ENCODE measurements at regions not wholly inside any gene's neighbourhood (a gene's known extent, or its start where the extent isn't known, plus 50 kb on each side); places are given as distances from the start of the nearest gene placed in this dataset.

GRCh38 chr6:170022827-170023619 lies 267.9 kb downstream of the DLL1 start:
- H3K4me3 ChIP-seq: no peak overlapping the region
- peaks cover 23% of the 10 kb centered on the region for H3K9me3 ChIP-seq (replicated peaks)
- DNase-seq (ENCODE audit: low read depth in 1 of 2, low spot score in 2 of 2): no peak
- H3K36me3 ChIP-seq: no peaks in the 10 kb centered on the region
- H3K27ac ChIP-seq: no peak overlapping the region
- H3K27me3 ChIP-seq (replicated peaks): no peaks in the 10 kb centered on the region
- H3K4me1 ChIP-seq (replicated peaks): no peaks in the 10 kb centered on the region

GRCh38 chr6:170022291-170022722 lies 268.6 kb downstream of the DLL1 start:
- no peaks in the 10 kb centered on the region for H3K4me1 ChIP-seq (replicated peaks)
- H3K27ac ChIP-seq: no peak overlapping the region
- H3K36me3 ChIP-seq: no peaks in the 10 kb centered on the region
- DNase-seq (ENCODE audit: low read depth in 1 of 2, low spot score in 2 of 2): no peak
- no peaks in the 10 kb centered on the region for H3K27me3 ChIP-seq (replicated peaks)
- H3K4me3 ChIP-seq: no peak overlapping the region
- peaks cover 20% of the 10 kb centered on the region for H3K9me3 ChIP-seq (replicated peaks)

- no peak overlapping the region for H3K27ac ChIP-seq
- H3K9me3 ChIP-seq (replicated peaks): peaks cover 17% of the 10 kb centered on the region
- H3K27me3 ChIP-seq (replicated peaks): no peaks in the 10 kb centered on the region
- no peak overlapping the region for H3K4me3 ChIP-seq
- H3K4me1 ChIP-seq (replicated peaks): no peaks in the 10 kb centered on the region
- DNase-seq (ENCODE audit: low read depth in 1 of 2, low spot score in 2 of 2): no peak
- no peaks in the 10 kb centered on the region for H3K36me3 ChIP-seq
Measured at GRCh38 chr6:170021579-170021978, 269.3 kb downstream of the DLL1 start.

- Histone ChIP-seq H3K27ac (no peak overlapping the region), H3K36me3 (no peaks in the 10 kb centered on the region), H3K27me3 (replicated peaks) (no peaks in the 10 kb centered on the region), H3K4me1 (replicated peaks) (no peaks in the 10 kb centered on the region), H3K9me3 (replicated peaks) (peaks cover 11% of the 10 kb centered on the region), H3K4me3 (no peak overlapping the region)
- DNase-seq (ENCODE audit: low read depth in 1 of 2, low spot score in 2 of 2): peak in 1 of 2 experiments; percentile 27
Measured at GRCh38 chr6:170019818-170020583, 268.6 kb downstream of the ERMARD start.

- no peaks in the 10 kb centered on the region for H3K4me1 ChIP-seq (replicated peaks)
- H3K9me3 ChIP-seq (replicated peaks): peaks cover 10% of the 10 kb centered on the region
- H3K36me3 ChIP-seq: no peaks in the 10 kb centered on the region
- DNase-seq (ENCODE audit: low read depth in 1 of 2, low spot score in 2 of 2): peak in 1 of 2 experiments; percentile 30
- no peaks in the 10 kb centered on the region for H3K27me3 ChIP-seq (replicated peaks)
- no peak overlapping the region for H3K4me3 ChIP-seq
- H3K27ac ChIP-seq: no peak overlapping the region
Measured at GRCh38 chr6:170018936-170019817, 267.8 kb downstream of the ERMARD start.

- H3K27me3 ChIP-seq (replicated peaks): no peaks in the 10 kb centered on the region
- H3K27ac ChIP-seq: no peak overlapping the region
- peak in 1 of 2 experiments; percentile 30 for DNase-seq (ENCODE audit: low read depth in 1 of 2, low spot score in 2 of 2)
- peaks cover 9% of the 10 kb centered on the region for H3K9me3 ChIP-seq (replicated peaks)
- H3K4me3 ChIP-seq: no peak overlapping the region
- no peaks in the 10 kb centered on the region for H3K36me3 ChIP-seq
- no peaks in the 10 kb centered on the region for H3K4me1 ChIP-seq (replicated peaks)
Measured at GRCh38 chr6:170018422-170018935, 267.1 kb downstream of the ERMARD start.

- no peak overlapping the region for H3K4me3 ChIP-seq
- no peak for DNase-seq (ENCODE audit: low read depth in 1 of 2, low spot score in 2 of 2)
- no peaks in the 10 kb centered on the region for H3K27me3 ChIP-seq (replicated peaks)
- peaks cover 8% of the 10 kb centered on the region; the same call in 1 of the 2 replicates for H3K9me3 ChIP-seq (replicated peaks)
- H3K27ac ChIP-seq: no peak overlapping the region
- no peaks in the 10 kb centered on the region for H3K36me3 ChIP-seq
- no peaks in the 10 kb centered on the region for H3K4me1 ChIP-seq (replicated peaks)
Measured at GRCh38 chr6:170017603-170018320, 266.3 kb downstream of the ERMARD start.

- Histone ChIP-seq H3K27ac (no peak overlapping the region), H3K27me3 (replicated peaks) (no peaks in the 10 kb centered on the region), H3K4me3 (no peak overlapping the region), H3K36me3 (no peaks in the 10 kb centered on the region), H3K4me1 (replicated peaks) (no peaks in the 10 kb centered on the region), H3K9me3 (replicated peaks) (peaks cover 7% of the 10 kb centered on the region; the same call in 1 of the 2 replicates)
- DNase-seq (ENCODE audit: low read depth in 1 of 2, low spot score in 2 of 2): no peak
Measured at GRCh38 chr6:170013815-170014214, 262.4 kb downstream of the ERMARD start.

GRCh38 chr6:170012037-170012330 lies 260.6 kb downstream of the ERMARD start:
- Histone ChIP-seq H3K4me3 (no peak overlapping the region), H3K36me3 (no peaks in the 10 kb centered on the region), H3K27me3 (replicated peaks) (no peaks in the 10 kb centered on the region), H3K9me3 (replicated peaks) (peaks cover 7% of the 10 kb centered on the region; the same call in 1 of the 2 replicates), H3K27ac (no peak overlapping the region), H3K4me1 (replicated peaks) (no peaks in the 10 kb centered on the region)
- no peak for DNase-seq (ENCODE audit: low read depth in 1 of 2, low spot score in 2 of 2)

GRCh38 chr6:170011204-170012036 lies 260.0 kb downstream of the ERMARD start:
- H3K4me1 ChIP-seq (replicated peaks): no peaks in the 10 kb centered on the region
- H3K36me3 ChIP-seq: no peaks in the 10 kb centered on the region
- no peak overlapping the region for H3K4me3 ChIP-seq
- peaks cover 8% of the 10 kb centered on the region; the same call in 1 of the 2 replicates for H3K9me3 ChIP-seq (replicated peaks)
- H3K27me3 ChIP-seq (replicated peaks): no peaks in the 10 kb centered on the region
- DNase-seq (ENCODE audit: low read depth in 1 of 2, low spot score in 2 of 2): no peak
- no peak overlapping the region for H3K27ac ChIP-seq

- H3K27ac ChIP-seq: no peak overlapping the region
- no peaks in the 10 kb centered on the region for H3K27me3 ChIP-seq (replicated peaks)
- no peaks in the 10 kb centered on the region for H3K36me3 ChIP-seq
- H3K9me3 ChIP-seq (replicated peaks): peaks cover 12% of the 10 kb centered on the region; the same call in 1 of the 2 replicates
- DNase-seq (ENCODE audit: low read depth in 1 of 2, low spot score in 2 of 2): peak in 1 of 2 experiments; percentile 34
- H3K4me1 ChIP-seq (replicated peaks): no peaks in the 10 kb centered on the region
- no peak overlapping the region for H3K4me3 ChIP-seq
Measured at GRCh38 chr6:170010665-170011203, 259.3 kb downstream of the ERMARD start.

GRCh38 chr6:170008294-170008785 lies 256.9 kb downstream of the ERMARD start:
- Histone ChIP-seq H3K4me3 (no peak overlapping the region), H3K9me3 (replicated peaks) (peaks cover 14% of the 10 kb centered on the region), H3K36me3 (no peaks in the 10 kb centered on the region), H3K4me1 (replicated peaks) (no peaks in the 10 kb centered on the region), H3K27ac (no peak overlapping the region), H3K27me3 (replicated peaks) (no peaks in the 10 kb centered on the region)
- DNase-seq (ENCODE audit: low read depth in 1 of 2, low spot score in 2 of 2): peak in 1 of 2 experiments; percentile 22
